ENCODE measurements at regions not wholly inside any gene's neighbourhood (a gene's known extent, or its start where the extent isn't known, plus 50 kb on each side); places are given as distances from the start of the nearest gene placed in this dataset.

DNA sequence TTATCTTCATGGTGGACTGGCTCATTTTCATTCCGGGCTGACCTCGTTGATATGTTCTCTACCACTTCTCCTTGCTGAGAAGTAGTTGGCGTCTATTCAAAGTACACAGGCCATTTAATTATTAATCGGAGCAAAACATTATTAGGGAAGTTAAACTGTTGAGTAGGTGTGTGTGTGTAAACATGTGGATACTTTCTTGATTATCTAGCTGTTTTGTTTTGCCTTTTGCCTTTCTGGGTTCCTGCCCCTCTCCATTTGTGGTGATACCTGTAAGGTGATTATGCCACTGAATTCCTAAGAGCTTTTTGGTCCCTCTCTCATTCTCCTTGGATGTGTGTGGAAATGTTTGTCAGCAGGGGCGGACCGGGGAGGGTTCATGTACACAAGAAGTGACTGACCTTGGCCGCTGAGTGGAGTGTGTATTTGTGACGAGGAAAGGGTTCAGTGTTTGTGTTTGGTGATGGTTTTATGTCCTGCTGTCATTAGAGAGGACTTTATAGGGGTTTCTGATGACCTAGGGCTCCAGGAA is 56.6 kb upstream of the PPP2R5A start (continued):
- TF ChIP-seq, protein P1, sequence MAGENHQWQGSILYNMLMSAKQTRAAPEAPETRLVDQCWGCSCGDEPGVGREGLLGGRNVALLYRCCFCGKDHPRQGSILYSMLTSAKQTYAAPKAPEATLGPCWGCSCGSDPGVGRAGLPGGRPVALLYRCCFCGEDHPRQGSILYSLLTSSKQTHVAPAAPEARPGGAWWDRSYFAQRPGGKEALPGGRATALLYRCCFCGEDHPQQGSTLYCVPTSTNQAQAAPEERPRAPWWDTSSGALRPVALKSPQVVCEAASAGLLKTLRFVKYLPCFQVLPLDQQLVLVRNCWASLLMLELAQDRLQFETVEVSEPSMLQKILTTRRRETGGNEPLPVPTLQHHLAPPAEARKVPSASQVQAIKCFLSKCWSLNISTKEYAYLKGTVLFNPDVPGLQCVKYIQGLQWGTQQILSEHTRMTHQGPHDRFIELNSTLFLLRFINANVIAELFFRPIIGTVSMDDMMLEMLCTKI (IDR thresholded peaks at IDR 0.05; ENCODE audit: partially characterized antibody), result no peak
- TF ChIP-seq LEF1 (IDR thresholded peaks at IDR 0.05) (no peak), ZBTB43 (CRISPR knock-in tag; IDR thresholded peaks at IDR 0.05) (no peak), PYGO2 (tag; IDR thresholded peaks at IDR 0.05) (no peak), TAF15 (IDR thresholded peaks at IDR 0.05; ENCODE audit: low read depth, low read length) (no peak), ZBTB2 (IDR thresholded peaks at IDR 0.05) (no peak), HNRNPL (IDR thresholded peaks at IDR 0.05; ENCODE audit: low read depth, low read length) (no peak), LCOR (CRISPR knock-in tag; IDR thresholded peaks at IDR 0.05) (no peak), NR2F6 (CRISPR knock-in tag; IDR thresholded peaks at IDR 0.05) (no peak), NCOA6 (IDR thresholded peaks at IDR 0.05) (no peak), MCM5 (IDR thresholded peaks at IDR 0.05; ENCODE audit: low read depth) (no peak)
- TF ChIP-seq, protein P2, sequence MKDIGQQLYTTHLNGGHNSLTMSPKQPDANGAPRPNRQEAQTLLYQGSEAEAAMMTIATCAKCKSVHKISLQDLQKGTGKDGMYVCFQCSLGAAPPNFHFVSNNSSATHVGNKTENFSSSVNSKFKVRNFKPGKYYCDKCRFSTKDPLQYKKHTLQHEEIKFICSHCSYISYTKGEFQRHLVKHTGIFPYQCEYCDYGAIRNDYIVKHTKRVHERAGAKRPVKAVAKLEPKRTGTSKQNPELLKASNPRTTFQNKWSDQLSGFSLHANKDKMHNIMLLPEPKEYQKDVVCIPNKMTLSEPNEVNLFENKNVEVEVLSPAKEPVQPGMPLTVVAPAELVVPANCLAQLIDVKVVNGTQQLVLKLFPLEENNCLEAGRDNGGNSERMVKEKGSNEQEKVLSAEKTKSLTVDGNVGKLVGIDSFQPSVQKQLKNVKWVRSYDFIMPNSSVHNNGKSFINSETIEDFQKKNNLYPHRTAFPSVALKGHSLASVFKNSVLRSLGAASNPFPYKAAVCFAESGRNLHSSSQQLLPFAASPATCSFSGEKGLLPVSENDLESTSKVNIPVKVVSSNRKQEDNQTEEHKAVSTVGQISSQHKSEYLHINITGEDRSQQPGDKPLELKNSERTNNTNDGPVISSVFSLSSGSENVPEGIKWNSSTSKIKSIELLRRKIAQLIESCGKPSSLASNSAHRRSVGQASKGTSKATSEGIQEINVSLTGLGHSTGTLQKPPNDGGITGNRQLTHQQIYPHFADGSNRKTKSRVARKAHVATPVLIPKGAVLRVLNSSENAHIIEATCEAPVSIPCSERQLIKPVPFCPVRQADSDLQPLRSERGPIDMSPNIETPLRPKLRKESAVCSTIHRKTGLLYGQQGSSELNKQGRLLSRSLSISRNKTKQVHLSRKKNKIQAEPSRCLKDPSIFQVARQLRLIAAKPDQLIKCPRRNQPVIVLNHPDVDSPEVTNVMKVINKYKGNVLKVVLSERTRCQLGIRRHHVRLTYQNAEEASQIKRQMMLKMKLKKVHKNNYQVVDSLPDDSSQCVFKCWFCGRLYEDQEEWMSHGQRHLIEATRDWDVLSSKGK (CRISPR knock-in tag; IDR thresholded peaks at IDR 0.05), result no peak
- TF ChIP-seq, protein P3, sequence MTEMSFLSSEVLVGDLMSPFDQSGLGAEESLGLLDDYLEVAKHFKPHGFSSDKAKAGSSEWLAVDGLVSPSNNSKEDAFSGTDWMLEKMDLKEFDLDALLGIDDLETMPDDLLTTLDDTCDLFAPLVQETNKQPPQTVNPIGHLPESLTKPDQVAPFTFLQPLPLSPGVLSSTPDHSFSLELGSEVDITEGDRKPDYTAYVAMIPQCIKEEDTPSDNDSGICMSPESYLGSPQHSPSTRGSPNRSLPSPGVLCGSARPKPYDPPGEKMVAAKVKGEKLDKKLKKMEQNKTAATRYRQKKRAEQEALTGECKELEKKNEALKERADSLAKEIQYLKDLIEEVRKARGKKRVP (CRISPR knock-in tag; IDR thresholded peaks at IDR 0.05), result no peak
